A549 (cell line): ENCODE measurements at regions not wholly inside any gene's neighbourhood (a gene's known extent, or its start where the extent isn't known, plus 50 kb on each side); places are given as distances from the start of the nearest gene placed in this dataset.

ENCODE experiments used
- CHD2 ChIP-seq: fragments of 150-350 bp; IDR thresholded peaks from 2 replicates; pipeline ENCODE4 v1.6.1; 2014; ENCODE audit warnings: low read length; ENCODE audit not compliant: partially characterized antibody
- MYC ChIP-seq: IDR thresholded peaks from 2 replicates; pipeline ENCODE4 v1.6.1; 2012; ENCODE audit warnings: mild to moderate bottlenecking, inconsistent platforms, low read length, improper control_type of control experiment, borderline replicate concordance
- PHF8 ChIP-seq: fragments of 200-600 bp; sonication (generic); IDR thresholded peaks from 2 replicates; pipeline ENCODE4 v1.6.1; 2016; ENCODE audit warnings: low read depth, mild to moderate bottlenecking, antibody characterized with exemption, moderate library complexity, borderline replicate concordance
- POLR2A ChIP-seq: IDR thresholded peaks from 2 replicates; pipeline ENCODE4 v1.6.1; 2012; ENCODE audit warnings: mild to moderate bottlenecking, low read length
- SMC3 ChIP-seq: fragments of >200 bp; sonication (Bioruptor Twin); formaldehyde crosslinking; IDR thresholded peaks from 3 replicates; pipeline ENCODE4 v1.6.1; 2018; ENCODE audit warnings: inconsistent platforms
- SREBF2 ChIP-seq: fragments of 450-650 bp; IDR thresholded peaks from 2 replicates; pipeline ENCODE4 v1.6.1; 2014; ENCODE audit warnings: mild to moderate bottlenecking, moderate library complexity
- TF ChIP-seq, protein P1 (sequence below): fragments of >200 bp; sonication (Bioruptor Twin); formaldehyde crosslinking; IDR thresholded peaks from 3 replicates; pipeline ENCODE4 v1.5.1; 2016
- TF ChIP-seq, protein P2 (sequence below): IDR thresholded peaks from 2 replicates; pipeline ENCODE4 v1.6.1; 2012
- TF ChIP-seq, protein P3 (sequence below): fragments of 200-600 bp; sonication (generic); IDR thresholded peaks from 2 replicates; pipeline ENCODE4 v1.6.1; 2016; ENCODE audit warnings: antibody characterized with exemption, mild to moderate bottlenecking, moderate library complexity
- TF ChIP-seq, protein P4 (sequence below): fragments of >200 bp; sonication (Bioruptor Twin); formaldehyde crosslinking; IDR thresholded peaks from 2 replicates; pipeline ENCODE4 v1.6.1; 2016
- TF ChIP-seq, protein P5 (sequence below): IDR thresholded peaks from 2 replicates; pipeline ENCODE4 v1.6.1; 2012
- TF ChIP-seq, protein P6 (sequence below): IDR thresholded peaks from 2 replicates; pipeline ENCODE4 v1.6.1; 2012; ENCODE audit warnings: low read depth, borderline replicate concordance

DNA sequence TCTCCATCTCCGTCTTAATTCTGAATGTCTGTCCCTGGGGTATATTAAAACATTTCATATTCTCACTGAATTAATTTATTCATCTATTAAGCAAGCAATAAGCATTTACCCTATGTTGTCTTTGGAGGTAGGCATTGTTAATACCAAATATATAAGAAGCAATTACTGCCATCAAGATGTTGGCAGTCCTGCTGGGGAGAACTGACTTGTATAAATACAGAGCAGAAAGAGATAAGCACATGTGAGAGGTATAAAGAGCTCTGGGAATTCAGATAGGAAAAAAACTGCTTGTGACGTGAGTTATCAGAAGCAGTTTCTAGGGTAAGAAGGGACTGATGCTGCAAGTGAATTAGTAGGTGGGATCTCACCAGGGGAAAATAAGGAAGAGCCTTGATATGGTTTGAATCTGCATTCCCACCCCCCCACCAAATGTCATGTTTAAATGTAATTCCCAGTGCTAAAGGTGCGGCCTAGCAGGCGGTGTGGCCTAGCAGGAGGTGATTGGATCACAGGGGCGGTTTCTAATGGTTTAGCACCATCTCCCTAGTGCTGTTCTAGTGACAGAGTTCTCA lies 286.8 kb downstream of the RAD51AP2 start:
- TF ChIP-seq, protein P1, sequence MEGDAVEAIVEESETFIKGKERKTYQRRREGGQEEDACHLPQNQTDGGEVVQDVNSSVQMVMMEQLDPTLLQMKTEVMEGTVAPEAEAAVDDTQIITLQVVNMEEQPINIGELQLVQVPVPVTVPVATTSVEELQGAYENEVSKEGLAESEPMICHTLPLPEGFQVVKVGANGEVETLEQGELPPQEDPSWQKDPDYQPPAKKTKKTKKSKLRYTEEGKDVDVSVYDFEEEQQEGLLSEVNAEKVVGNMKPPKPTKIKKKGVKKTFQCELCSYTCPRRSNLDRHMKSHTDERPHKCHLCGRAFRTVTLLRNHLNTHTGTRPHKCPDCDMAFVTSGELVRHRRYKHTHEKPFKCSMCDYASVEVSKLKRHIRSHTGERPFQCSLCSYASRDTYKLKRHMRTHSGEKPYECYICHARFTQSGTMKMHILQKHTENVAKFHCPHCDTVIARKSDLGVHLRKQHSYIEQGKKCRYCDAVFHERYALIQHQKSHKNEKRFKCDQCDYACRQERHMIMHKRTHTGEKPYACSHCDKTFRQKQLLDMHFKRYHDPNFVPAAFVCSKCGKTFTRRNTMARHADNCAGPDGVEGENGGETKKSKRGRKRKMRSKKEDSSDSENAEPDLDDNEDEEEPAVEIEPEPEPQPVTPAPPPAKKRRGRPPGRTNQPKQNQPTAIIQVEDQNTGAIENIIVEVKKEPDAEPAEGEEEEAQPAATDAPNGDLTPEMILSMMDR, result no peak
- TF ChIP-seq, protein P2, sequence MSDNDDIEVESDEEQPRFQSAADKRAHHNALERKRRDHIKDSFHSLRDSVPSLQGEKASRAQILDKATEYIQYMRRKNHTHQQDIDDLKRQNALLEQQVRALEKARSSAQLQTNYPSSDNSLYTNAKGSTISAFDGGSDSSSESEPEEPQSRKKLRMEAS, result no peak
- TF ChIP-seq POLR2A (no peak), CHD2 (no peak), SMC3 (no peak), SREBF2 (no peak), PHF8 (no peak), MYC (no peak)
- TF ChIP-seq, protein P3, sequence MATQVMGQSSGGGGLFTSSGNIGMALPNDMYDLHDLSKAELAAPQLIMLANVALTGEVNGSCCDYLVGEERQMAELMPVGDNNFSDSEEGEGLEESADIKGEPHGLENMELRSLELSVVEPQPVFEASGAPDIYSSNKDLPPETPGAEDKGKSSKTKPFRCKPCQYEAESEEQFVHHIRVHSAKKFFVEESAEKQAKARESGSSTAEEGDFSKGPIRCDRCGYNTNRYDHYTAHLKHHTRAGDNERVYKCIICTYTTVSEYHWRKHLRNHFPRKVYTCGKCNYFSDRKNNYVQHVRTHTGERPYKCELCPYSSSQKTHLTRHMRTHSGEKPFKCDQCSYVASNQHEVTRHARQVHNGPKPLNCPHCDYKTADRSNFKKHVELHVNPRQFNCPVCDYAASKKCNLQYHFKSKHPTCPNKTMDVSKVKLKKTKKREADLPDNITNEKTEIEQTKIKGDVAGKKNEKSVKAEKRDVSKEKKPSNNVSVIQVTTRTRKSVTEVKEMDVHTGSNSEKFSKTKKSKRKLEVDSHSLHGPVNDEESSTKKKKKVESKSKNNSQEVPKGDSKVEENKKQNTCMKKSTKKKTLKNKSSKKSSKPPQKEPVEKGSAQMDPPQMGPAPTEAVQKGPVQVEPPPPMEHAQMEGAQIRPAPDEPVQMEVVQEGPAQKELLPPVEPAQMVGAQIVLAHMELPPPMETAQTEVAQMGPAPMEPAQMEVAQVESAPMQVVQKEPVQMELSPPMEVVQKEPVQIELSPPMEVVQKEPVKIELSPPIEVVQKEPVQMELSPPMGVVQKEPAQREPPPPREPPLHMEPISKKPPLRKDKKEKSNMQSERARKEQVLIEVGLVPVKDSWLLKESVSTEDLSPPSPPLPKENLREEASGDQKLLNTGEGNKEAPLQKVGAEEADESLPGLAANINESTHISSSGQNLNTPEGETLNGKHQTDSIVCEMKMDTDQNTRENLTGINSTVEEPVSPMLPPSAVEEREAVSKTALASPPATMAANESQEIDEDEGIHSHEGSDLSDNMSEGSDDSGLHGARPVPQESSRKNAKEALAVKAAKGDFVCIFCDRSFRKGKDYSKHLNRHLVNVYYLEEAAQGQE, result no peak
- TF ChIP-seq, protein P4, sequence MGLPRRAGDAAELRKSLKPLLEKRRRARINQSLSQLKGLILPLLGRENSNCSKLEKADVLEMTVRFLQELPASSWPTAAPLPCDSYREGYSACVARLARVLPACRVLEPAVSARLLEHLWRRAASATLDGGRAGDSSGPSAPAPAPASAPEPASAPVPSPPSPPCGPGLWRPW, result no peak
- TF ChIP-seq, protein P5, sequence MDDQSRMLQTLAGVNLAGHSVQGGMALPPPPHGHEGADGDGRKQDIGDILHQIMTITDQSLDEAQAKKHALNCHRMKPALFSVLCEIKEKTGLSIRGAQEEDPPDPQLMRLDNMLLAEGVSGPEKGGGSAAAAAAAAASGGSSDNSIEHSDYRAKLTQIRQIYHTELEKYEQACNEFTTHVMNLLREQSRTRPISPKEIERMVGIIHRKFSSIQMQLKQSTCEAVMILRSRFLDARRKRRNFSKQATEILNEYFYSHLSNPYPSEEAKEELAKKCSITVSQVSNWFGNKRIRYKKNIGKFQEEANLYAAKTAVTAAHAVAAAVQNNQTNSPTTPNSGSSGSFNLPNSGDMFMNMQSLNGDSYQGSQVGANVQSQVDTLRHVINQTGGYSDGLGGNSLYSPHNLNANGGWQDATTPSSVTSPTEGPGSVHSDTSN, result no peak
- TF ChIP-seq, protein P6, sequence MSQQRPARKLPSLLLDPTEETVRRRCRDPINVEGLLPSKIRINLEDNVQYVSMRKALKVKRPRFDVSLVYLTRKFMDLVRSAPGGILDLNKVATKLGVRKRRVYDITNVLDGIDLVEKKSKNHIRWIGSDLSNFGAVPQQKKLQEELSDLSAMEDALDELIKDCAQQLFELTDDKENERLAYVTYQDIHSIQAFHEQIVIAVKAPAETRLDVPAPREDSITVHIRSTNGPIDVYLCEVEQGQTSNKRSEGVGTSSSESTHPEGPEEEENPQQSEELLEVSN, result no peak
